ENCODE measurements at regions not wholly inside any gene's neighbourhood (a gene's known extent, or its start where the extent isn't known, plus 50 kb on each side); places are given as distances from the start of the nearest gene placed in this dataset.

- intact Hi-C loops (cut with DNase I), result no loop called here
- Histone ChIP-seq H3K4me3 (no peak overlapping the region), H3K27me3 (no peaks in the 10 kb centered on the region), H3K27ac (no peak overlapping the region), H3K9me3 (no peaks in the 10 kb centered on the region), H3K4me1 (no peaks in the 10 kb centered on the region), H3K36me3 (replicated peaks in 1 of 2; ENCODE audit: insufficient read depth in 1 of 2, low read depth in 2 of 2) (no peaks in the 10 kb centered on the region)
- ATAC-seq (no peak), DNase-seq (no peak)
- 71 to 77% methylated on average over 5 of the region's 5 CpGs for WGBS, 2 donors
- TF ChIP-seq POLR2A (IDR thresholded peaks at IDR 0.05) (no peak), CTCF (IDR thresholded peaks at IDR 0.05) (no peak)
Measured at GRCh38 chr10:71143170-71143569, 69.2 kb upstream of the UNC5B start.

DNA sequence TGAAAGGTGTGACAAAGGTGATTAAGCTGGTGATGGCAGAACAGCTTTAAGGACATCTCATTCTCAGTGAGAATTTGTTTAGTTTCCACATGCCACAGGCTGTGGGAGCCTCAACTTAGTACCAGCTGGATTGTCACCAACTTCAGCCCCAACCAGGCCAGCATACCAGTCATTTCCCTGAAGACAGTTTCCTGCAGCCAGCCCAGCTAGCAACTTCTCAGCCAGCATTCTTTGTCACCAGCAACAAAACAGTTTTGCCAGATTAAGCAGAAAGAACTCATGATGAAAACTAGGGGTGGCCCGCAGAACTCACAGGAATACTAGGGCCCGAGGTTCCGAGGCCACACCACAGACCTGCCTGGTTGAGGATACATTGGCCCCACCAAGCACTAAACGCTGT is 68.8 kb upstream of the UNC5B start:
- H3K9me3 ChIP-seq, result no peaks in the 10 kb centered on the region
- no peaks in the 10 kb centered on the region for H3K4me1 ChIP-seq
- no peak for TF ChIP-seq POLR2A (IDR thresholded peaks at IDR 0.05)
- no peak for TF ChIP-seq CTCF (IDR thresholded peaks at IDR 0.05)
- H3K27ac ChIP-seq, result no peak overlapping the region
- no peak for DNase-seq
- H3K27me3 ChIP-seq, result no peaks in the 10 kb centered on the region
- H3K4me3 ChIP-seq, result no peak overlapping the region
- H3K36me3 ChIP-seq (replicated peaks in 1 of 2; ENCODE audit: insufficient read depth in 1 of 2, low read depth in 2 of 2), result no peaks in the 10 kb centered on the region
- 84 to 89% methylated on average over 4 of the region's 4 CpGs for WGBS, 2 donors
- intact Hi-C loops (cut with DNase I), result no loop called here
- ATAC-seq, result no peak

DNA sequence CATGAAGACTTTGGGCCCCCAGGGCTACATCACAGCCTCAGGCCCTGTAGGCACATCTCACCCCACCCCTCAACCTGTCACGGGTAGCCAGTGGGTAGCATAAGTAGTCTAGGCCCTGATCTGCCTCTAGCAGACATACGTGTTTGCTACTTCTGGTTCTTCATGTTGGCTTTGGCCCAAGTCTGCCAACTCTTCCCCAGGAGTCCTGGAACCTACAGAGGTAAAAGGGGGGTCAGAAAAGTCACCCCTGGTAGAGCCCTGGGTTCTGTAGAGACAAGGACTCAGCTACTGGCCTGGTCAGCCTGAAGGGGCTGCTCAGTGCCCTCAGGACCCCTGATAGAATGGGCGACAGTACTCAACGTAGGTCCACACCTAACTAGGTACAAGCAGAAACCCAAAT is 67.5 kb upstream of the UNC5B start:
- ATAC-seq, result no peak
- 87 to 95% methylated on average over 3 to 4 of the region's 4 CpGs for WGBS, 2 donors
- no peaks in the 10 kb centered on the region for H3K27me3 ChIP-seq

DNA sequence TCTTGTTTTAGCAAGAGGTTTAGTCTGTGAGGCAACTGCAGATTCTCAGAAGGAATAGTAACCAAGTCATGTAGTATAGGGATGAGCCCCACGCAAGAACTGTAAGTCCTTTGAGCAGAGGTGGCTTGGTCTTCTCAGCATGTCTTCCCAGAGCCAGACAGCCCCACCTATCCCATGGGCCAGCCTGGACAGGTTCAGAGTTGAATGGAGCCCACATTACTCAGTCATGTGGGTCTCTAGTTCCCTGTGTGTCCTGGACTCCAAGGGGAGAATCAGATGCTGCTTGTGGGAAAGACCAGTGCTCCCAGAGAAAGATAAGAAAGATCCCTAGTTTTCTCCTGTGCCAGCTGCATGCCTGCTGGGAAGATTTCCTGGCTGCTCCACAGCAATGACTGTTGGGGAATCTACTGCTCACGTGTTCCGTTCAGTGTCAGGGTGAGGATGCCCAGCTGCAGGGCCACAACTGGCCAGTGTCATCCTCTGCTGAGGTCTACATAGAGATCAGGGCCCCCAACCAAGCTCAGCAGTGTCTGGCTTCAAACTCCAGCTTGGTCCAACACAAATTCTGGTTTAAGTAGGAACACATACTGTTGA is 66.9 kb upstream of the UNC5B start:
- intact Hi-C loops (cut with DNase I), result no loop called here
- TF ChIP-seq POLR2A (IDR thresholded peaks at IDR 0.05) (no peak), CTCF (IDR thresholded peaks at IDR 0.05) (no peak)
- Histone ChIP-seq H3K27ac (no peak overlapping the region), H3K4me3 (no peak overlapping the region), H3K27me3 (no peaks in the 10 kb centered on the region), H3K36me3 (replicated peaks in 1 of 2; ENCODE audit: insufficient read depth in 1 of 2, low read depth in 2 of 2) (no peaks in the 10 kb centered on the region), H3K9me3 (no peaks in the 10 kb centered on the region), H3K4me1 (no peaks in the 10 kb centered on the region)
- no peak for DNase-seq
- WGBS, 2 donors, result 78 to 100% methylated on average over 3 of the region's 3 CpGs
- ATAC-seq, result no peak

More for the DNA sequence above, 67.5 kb upstream of the UNC5B start:
- no peaks in the 10 kb centered on the region for H3K4me1 ChIP-seq
- no peak for TF ChIP-seq CTCF (IDR thresholded peaks at IDR 0.05)
- TF ChIP-seq POLR2A (IDR thresholded peaks at IDR 0.05), result no peak
- no peak overlapping the region for H3K4me3 ChIP-seq
- no peak overlapping the region for H3K27ac ChIP-seq
- intact Hi-C loops (cut with DNase I), result no loop called here
- H3K9me3 ChIP-seq, result no peaks in the 10 kb centered on the region
- no peaks in the 10 kb centered on the region for H3K36me3 ChIP-seq (replicated peaks in 1 of 2; ENCODE audit: insufficient read depth in 1 of 2, low read depth in 2 of 2)
- no peak for DNase-seq

DNA sequence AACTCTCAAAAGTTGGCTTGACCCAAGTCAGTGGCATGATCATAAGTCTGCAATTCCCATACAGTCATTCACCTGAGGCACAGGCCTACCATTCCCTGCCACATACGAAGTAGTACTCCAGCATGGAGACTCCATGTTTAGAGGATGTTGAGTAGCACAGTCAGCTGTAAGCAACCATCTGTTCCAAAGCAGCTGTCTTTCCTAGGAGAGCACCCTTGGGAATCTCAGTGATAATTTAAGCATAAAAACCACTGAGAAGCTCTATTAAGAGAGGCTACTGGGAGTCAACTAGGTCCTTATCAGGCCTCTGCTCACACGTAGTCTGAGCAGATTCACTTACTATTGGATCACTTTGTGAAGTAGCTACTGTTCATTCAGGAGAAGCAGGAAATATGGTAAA is 61.6 kb upstream of the UNC5B start:
- DNase-seq (no peak), ATAC-seq (no peak)
- TF ChIP-seq CTCF (IDR thresholded peaks at IDR 0.05), result no peak
- no peak for TF ChIP-seq POLR2A (IDR thresholded peaks at IDR 0.05)
- Histone ChIP-seq H3K4me3 (no peak overlapping the region), H3K9me3 (no peaks in the 10 kb centered on the region), H3K27ac (no peak overlapping the region), H3K36me3 (replicated peaks in 1 of 2; ENCODE audit: insufficient read depth in 1 of 2, low read depth in 2 of 2) (no peaks in the 10 kb centered on the region), H3K27me3 (no peaks in the 10 kb centered on the region), H3K4me1 (no peaks in the 10 kb centered on the region)
- 75 to 82% methylated on average over 2 of the region's 2 CpGs for WGBS, 2 donors
- intact Hi-C loops (cut with DNase I), result no loop called here
